ENCODE measurements at regions not wholly inside any gene's neighbourhood (a gene's known extent, or its start where the extent isn't known, plus 50 kb on each side); places are given as distances from the start of the nearest gene placed in this dataset.

GRCh38 chr11:122375687-122376399 is 259.8 kb upstream of the BLID start:
- H3K36me3 ChIP-seq (replicated peaks; ENCODE audit: control insufficient read depth, insufficient read depth, low read length) = no peaks in the 10 kb centered on the region
- DNase-seq = no peak
- no peaks in the 10 kb centered on the region for H3K27me3 ChIP-seq (ENCODE audit: control insufficient read depth, insufficient read depth, low read length)
- no peak overlapping the region for H3K4me3 ChIP-seq (ENCODE audit: insufficient read depth, low read depth, low read length)

GRCh38 chr11:122368796-122369195 is 252.8 kb upstream of the BLID start:
- DNase-seq = no peak
- H3K27me3 ChIP-seq (ENCODE audit: control insufficient read depth, insufficient read depth, low read length) = no peaks in the 10 kb centered on the region
- no peaks in the 10 kb centered on the region for H3K36me3 ChIP-seq (replicated peaks; ENCODE audit: control insufficient read depth, insufficient read depth, low read length)
- no peak overlapping the region for H3K4me3 ChIP-seq (ENCODE audit: insufficient read depth, low read depth, low read length)

- no peak for DNase-seq
- H3K27me3 ChIP-seq (ENCODE audit: control insufficient read depth, insufficient read depth, low read length) = no peaks in the 10 kb centered on the region
- H3K36me3 ChIP-seq (replicated peaks; ENCODE audit: control insufficient read depth, insufficient read depth, low read length) = no peaks in the 10 kb centered on the region
- no peak overlapping the region for H3K4me3 ChIP-seq (ENCODE audit: insufficient read depth, low read depth, low read length)
These were observed 251.8 kb upstream of the BLID start for GRCh38 chr11:122367809-122368231.

DNA sequence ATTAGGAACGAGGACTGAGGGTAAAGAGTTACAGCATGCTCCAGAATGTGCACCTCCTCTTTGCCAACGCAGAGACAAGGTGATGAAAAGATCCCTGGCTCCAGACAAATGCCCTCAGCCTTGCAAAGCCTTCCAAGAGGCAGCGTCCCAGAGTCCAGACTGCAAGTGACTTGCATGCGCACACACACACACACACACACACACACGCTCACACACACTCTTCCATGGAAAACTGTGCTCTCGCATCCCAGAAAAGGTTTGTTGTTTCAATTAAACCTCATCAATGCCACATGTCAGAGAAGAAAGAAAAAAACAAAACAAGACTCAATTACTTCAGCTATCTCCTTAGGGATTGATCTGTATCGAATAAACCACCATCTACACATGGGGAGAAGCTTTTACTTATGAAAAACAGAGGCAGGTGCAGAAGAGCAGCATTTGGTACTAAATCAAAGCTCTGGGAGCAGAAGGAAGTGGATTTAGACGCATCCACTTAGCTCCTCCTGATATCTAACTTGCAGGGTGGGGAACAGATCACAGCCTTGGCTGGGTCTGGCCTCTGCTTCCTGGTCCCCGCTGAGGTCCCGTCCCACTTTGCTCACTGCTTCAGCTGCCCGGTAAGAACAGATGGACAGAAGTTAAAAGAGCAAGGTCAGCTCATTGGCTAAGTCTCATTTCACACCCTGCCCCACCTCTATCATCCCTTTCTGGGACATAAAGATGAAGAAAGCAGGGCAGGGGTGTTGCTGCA is 249.8 kb upstream of the BLID start:
- Histone ChIP-seq H3K27me3 (ENCODE audit: control insufficient read depth, insufficient read depth, low read length) (no peaks in the 10 kb centered on the region), H3K36me3 (replicated peaks; ENCODE audit: control insufficient read depth, insufficient read depth, low read length) (no peaks in the 10 kb centered on the region), H3K4me3 (ENCODE audit: insufficient read depth, low read depth, low read length) (no peak overlapping the region)
- DNase-seq = no peak

GRCh38 chr11:122363296-122363695 is 247.3 kb upstream of the BLID start:
- DNase-seq = no peak

DNA sequence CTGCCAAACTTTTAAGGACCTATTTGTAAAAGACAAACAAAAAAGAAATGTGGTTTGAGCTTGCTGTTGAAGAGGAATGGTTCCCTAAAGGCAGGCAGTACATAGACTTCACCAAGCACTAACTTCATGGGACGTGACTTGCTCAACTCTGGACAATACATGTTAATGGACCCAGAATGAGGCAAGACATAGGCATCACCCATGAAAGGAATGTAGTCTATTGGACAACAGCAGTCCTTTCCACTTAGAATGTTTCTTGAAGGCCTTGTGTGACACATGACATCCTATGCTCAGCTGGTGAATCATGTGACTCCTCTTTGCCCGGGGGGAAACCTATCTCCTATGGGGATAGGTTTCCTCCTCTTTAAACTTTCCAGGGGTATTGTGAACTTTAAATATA is 246.4 kb upstream of the BLID start:
- DNase-seq = no peak
- Histone ChIP-seq H3K4me3 (ENCODE audit: insufficient read depth, low read depth, low read length) (no peak overlapping the region), H3K27me3 (ENCODE audit: control insufficient read depth, insufficient read depth, low read length) (no peaks in the 10 kb centered on the region), H3K36me3 (replicated peaks; ENCODE audit: control insufficient read depth, insufficient read depth, low read length) (no peaks in the 10 kb centered on the region)

More at GRCh38 chr11:122363296-122363695, 247.3 kb upstream of the BLID start:
- no peaks in the 10 kb centered on the region for H3K36me3 ChIP-seq (replicated peaks; ENCODE audit: control insufficient read depth, insufficient read depth, low read length)
- no peaks in the 10 kb centered on the region for H3K27me3 ChIP-seq (ENCODE audit: control insufficient read depth, insufficient read depth, low read length)
- no peak overlapping the region for H3K4me3 ChIP-seq (ENCODE audit: insufficient read depth, low read depth, low read length)

DNA sequence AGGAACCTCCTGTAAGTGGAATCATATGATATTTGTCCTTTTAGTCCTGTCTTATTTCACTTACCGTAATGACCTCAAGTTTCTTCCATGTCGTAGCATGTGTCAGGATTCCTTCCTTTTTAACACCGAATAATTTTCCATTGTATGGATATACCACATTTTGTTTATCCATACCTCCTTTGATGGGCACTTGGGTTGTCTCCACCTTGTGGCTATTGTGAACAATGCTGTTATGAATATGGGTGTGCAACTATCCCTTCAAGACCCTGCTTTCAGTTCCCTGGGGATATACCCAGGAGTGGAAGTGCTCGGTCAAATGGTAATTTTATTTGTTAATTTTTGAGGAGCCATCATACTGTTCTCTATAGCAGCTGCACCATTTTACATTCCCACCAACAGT is 244.9 kb upstream of the BLID start:
- no peaks in the 10 kb centered on the region for H3K36me3 ChIP-seq (replicated peaks; ENCODE audit: control insufficient read depth, insufficient read depth, low read length)
- DNase-seq = no peak
- no peaks in the 10 kb centered on the region for H3K27me3 ChIP-seq (ENCODE audit: control insufficient read depth, insufficient read depth, low read length)
- H3K4me3 ChIP-seq (ENCODE audit: insufficient read depth, low read depth, low read length) = no peak overlapping the region

- DNase-seq = no peak
- no peak overlapping the region for H3K4me3 ChIP-seq (ENCODE audit: insufficient read depth, low read depth, low read length)
- H3K36me3 ChIP-seq (replicated peaks; ENCODE audit: control insufficient read depth, insufficient read depth, low read length) = no peaks in the 10 kb centered on the region
- no peaks in the 10 kb centered on the region for H3K27me3 ChIP-seq (ENCODE audit: control insufficient read depth, insufficient read depth, low read length)
These were observed 243.1 kb upstream of the BLID start for GRCh38 chr11:122359081-122359571.

- DNase-seq = no peak
- Histone ChIP-seq H3K36me3 (replicated peaks; ENCODE audit: control insufficient read depth, insufficient read depth, low read length) (no peaks in the 10 kb centered on the region), H3K27me3 (ENCODE audit: control insufficient read depth, insufficient read depth, low read length) (no peaks in the 10 kb centered on the region), H3K4me3 (ENCODE audit: insufficient read depth, low read depth, low read length) (no peak overlapping the region)
These were observed 242.3 kb upstream of the BLID start for GRCh38 chr11:122358292-122358691.

GRCh38 chr11:122355968-122356367 is 240.0 kb upstream of the BLID start:
- no peak for DNase-seq
- H3K4me3 ChIP-seq (ENCODE audit: insufficient read depth, low read depth, low read length) = no peak overlapping the region
- H3K27me3 ChIP-seq (ENCODE audit: control insufficient read depth, insufficient read depth, low read length) = no peaks in the 10 kb centered on the region
- H3K36me3 ChIP-seq (replicated peaks; ENCODE audit: control insufficient read depth, insufficient read depth, low read length) = no peaks in the 10 kb centered on the region

DNA sequence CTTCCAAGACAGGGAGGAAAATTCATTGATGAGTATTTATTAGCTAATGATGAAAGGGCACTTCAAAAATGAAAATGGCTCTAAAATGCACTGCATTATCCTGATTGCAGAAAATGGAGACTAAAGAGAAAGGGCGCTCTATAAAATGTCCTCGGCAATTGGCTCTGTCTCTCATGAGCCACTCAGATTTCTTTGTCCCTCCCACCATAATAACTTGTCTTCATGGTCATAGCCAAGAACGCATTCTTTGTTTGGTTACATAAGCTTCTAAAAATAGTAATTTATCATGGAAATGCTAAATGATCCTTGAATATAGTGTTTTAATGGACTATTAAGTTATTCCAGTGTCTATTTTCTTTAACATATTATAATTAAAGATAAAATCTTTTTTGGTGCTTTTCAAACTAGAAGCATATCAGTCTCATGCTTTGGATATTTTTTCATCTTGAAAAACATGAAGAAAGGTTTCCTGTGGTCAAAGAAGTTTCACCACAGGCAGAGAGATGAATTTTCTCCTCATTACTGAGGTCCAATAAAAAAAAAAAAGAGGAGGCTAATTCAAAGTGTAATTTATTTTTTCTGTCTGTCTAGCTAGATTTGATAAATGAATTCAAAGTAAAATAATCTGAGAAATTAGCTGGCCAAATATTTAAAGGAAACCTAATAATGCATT is 238.1 kb upstream of the BLID start:
- DNase-seq = no peak
- H3K27me3 ChIP-seq (ENCODE audit: control insufficient read depth, insufficient read depth, low read length) = no peaks in the 10 kb centered on the region
- no peak overlapping the region for H3K4me3 ChIP-seq (ENCODE audit: insufficient read depth, low read depth, low read length)
- H3K36me3 ChIP-seq (replicated peaks; ENCODE audit: control insufficient read depth, insufficient read depth, low read length) = no peaks in the 10 kb centered on the region

GRCh38 chr11:122353561-122353960 is 237.5 kb upstream of the BLID start:
- Histone ChIP-seq H3K4me3 (ENCODE audit: insufficient read depth, low read depth, low read length) (no peak overlapping the region), H3K36me3 (replicated peaks; ENCODE audit: control insufficient read depth, insufficient read depth, low read length) (no peaks in the 10 kb centered on the region), H3K27me3 (ENCODE audit: control insufficient read depth, insufficient read depth, low read length) (no peaks in the 10 kb centered on the region)
- DNase-seq = no peak

DNA sequence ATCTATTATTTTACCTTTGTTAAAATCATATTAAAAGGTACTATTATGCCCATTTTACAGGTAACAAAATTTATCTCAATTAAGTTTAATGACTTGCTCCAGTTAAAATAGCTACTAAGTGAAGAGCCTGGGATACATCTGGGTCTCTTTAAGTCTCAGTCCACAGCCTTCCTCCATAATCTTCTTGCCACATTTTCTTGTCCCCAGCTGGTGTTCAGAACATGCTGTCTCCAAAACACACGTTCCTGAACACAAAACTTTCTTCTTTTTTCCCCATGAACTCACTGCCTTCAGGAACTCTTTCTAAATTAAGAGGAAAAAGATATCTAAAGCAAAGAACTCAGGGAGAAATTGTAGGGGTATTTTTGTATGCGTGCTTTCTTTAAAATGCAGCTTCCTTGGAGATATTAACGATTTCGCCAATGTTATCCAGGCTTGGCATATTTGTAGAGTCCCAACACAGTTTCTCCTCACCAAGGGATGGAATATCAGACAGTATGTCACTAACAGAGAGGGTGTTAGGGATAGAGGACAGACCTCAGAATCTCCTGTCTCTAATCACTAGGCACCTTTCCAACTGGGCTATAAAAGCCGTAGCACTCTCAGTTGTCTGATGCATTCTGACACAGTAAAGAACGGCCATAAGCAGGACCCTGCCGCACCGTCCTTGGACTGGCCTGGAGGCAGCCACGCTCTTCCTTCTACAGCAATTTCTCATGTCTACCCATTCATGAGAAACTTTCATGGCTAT is 232.8 kb upstream of the BLID start:
- Histone ChIP-seq H3K4me3 (ENCODE audit: insufficient read depth, low read depth, low read length) (no peak overlapping the region), H3K27me3 (ENCODE audit: control insufficient read depth, insufficient read depth, low read length) (no peaks in the 10 kb centered on the region), H3K36me3 (replicated peaks; ENCODE audit: control insufficient read depth, insufficient read depth, low read length) (no peaks in the 10 kb centered on the region)
- DNase-seq = no peak

DNA sequence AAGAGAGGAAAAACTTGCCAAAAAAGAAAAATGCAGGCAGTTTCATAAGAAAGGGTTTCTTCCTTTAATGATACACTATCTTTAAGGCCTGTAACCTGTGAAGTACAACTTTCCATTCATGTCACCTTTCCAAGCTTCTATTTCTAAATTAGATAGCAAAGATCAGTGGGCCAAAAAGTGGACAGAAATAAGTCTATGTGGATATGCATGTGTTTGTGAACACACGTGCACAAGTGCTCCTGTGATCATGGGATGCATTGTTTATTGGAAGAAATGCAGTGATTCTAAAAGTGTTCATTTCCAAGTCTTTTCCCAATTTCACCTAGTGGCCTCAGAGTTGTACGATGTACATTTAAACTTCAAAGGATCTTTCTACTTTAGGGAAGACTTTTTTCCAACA is 230.0 kb upstream of the BLID start:
- DNase-seq = no peak
- Histone ChIP-seq H3K4me3 (ENCODE audit: insufficient read depth, low read depth, low read length) (no peak overlapping the region), H3K27me3 (ENCODE audit: control insufficient read depth, insufficient read depth, low read length) (no peaks in the 10 kb centered on the region), H3K36me3 (replicated peaks; ENCODE audit: control insufficient read depth, insufficient read depth, low read length) (no peaks in the 10 kb centered on the region)
